ENCODE measurements at regions not wholly inside any gene's neighbourhood (a gene's known extent, or its start where the extent isn't known, plus 50 kb on each side); places are given as distances from the start of the nearest gene placed in this dataset.

DNA sequence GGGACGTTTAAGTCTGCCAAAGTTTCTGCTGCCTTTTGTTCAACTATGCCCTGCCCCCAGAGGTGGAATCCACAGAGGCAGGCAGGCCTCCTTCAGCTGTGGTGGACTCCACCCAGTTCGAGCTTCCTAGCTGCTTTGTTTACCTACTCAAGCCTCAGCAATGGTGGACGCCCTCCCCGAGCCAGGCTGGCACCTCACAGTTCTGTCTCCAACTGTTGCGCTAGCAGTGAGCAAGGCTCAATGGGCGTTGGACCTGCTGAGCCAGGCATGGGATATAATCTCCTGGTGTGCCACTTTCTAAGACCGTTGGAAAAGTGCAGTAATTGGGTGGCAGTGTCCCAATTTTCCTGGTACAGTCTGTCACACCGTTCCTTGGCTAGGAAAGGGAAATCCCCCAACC lies 444.7 kb downstream of the FLRT2 start (continued):
- no peak for TF ChIP-seq ZNF592 (IDR thresholded peaks at IDR 0.05)
- TF ChIP-seq FOXK2 (IDR thresholded peaks at IDR 0.05) = no peak
- TF ChIP-seq NR2C2 (IDR thresholded peaks at IDR 0.05; ENCODE audit: borderline replicate concordance, control insufficient read depth, insufficient read length, low read depth) = no peak
- TF ChIP-seq IKZF1 (conservative IDR thresholded peaks at IDR 0.05) = no peak
- TF ChIP-seq, protein P1, sequence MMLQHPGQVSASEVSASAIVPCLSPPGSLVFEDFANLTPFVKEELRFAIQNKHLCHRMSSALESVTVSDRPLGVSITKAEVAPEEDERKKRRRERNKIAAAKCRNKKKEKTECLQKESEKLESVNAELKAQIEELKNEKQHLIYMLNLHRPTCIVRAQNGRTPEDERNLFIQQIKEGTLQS (IDR thresholded peaks at IDR 0.05; ENCODE audit: borderline replicate concordance, extremely low read depth, low read depth, low read length) = no peak

DNA sequence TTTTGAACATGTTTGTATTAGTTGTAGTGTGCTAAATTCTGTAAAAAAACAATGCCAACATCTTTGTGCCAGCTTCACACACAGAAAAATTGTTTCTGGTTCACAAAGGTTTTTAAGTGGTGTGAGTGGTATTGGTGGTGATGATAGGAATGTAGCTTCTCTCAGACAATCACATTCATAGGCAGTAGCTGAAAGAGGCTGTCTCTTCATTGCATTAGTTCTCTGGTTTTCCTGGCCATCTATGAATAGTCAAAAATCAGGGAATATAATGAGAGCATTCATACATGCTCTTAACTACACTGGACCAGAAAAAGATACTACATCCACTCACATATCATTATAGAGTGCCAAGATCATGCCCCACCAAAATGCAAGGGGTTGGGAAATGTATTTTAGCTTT lies 433.5 kb downstream of the FLRT2 start:
- ATAC-seq = no peak
- Histone ChIP-seq H3K79me2 (ENCODE audit: control insufficient read depth, insufficient read depth, low read length) (no peaks in the 10 kb centered on the region), H2AFZ (ENCODE audit: control insufficient read depth, low read depth, low read length) (no peak overlapping the region), H3K4me1 (ENCODE audit: control insufficient read depth, insufficient read depth, low read length) (no peaks in the 10 kb centered on the region), H3K36me3 (ENCODE audit: control insufficient read depth in 2 of 2, insufficient read depth in 2 of 2, low read length in 1 of 2) (no peaks in the 10 kb centered on the region), H3K27ac (ENCODE audit: control insufficient read depth, insufficient read depth) (no peak overlapping the region), H3K4me3 (no peak overlapping the region), H3K4me2 (ENCODE audit: control insufficient read depth, insufficient read depth) (no peak overlapping the region), H3K9me3 (replicated peaks; ENCODE audit: control insufficient read depth, insufficient read depth, low read length) (no peaks in the 10 kb centered on the region), H3K9ac (ENCODE audit: control insufficient read depth, insufficient read depth, low read length) (no peak overlapping the region), H3K27me3 (replicated peaks in 1 of 2; ENCODE audit: control insufficient read depth in 2 of 2, insufficient read depth in 2 of 2, low read length in 1 of 2) (no peaks in the 10 kb centered on the region), H4K20me1 (ENCODE audit: control insufficient read depth, insufficient read depth) (no peaks in the 10 kb centered on the region)
- ChIA-PET RAD21 (ENCODE audit: unreplicated experiment) (no interaction called here), POLR2A (interaction anchor here (0.7 kb wide), 1 partner anchor 42 kb away, joined by 3 read pairs; no protein-coding TSS in a partner anchor), SMC1A (ENCODE audit: uncharacterized antibody, unreplicated experiment) (interaction anchor here (1.1 to 4.8 kb wide), 2 partner anchors 10 to 13 kb away, joined by 3 to 24 read pairs; no protein-coding TSS in a partner anchor), CTCF (interaction anchor here (0.6 to 1.9 kb wide), 5 partner anchors 10 to 62 kb away, joined by 3 to 6 read pairs (median 4); no protein-coding TSS in a partner anchor)
- no peak for FAIRE-seq
- no peak for TF ChIP-seq NKRF (conservative IDR thresholded peaks at IDR 0.05)
- TF ChIP-seq JUND (IDR thresholded peaks at IDR 0.05; ENCODE audit: low read depth, low read length) = no peak
- TF ChIP-seq TCF3 (IDR thresholded peaks at IDR 0.05; ENCODE audit: borderline replicate concordance, insufficient read depth, low read depth, low read length) = no peak
- TF ChIP-seq, protein P2, sequence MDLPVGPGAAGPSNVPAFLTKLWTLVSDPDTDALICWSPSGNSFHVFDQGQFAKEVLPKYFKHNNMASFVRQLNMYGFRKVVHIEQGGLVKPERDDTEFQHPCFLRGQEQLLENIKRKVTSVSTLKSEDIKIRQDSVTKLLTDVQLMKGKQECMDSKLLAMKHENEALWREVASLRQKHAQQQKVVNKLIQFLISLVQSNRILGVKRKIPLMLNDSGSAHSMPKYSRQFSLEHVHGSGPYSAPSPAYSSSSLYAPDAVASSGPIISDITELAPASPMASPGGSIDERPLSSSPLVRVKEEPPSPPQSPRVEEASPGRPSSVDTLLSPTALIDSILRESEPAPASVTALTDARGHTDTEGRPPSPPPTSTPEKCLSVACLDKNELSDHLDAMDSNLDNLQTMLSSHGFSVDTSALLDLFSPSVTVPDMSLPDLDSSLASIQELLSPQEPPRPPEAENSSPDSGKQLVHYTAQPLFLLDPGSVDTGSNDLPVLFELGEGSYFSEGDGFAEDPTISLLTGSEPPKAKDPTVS (IDR thresholded peaks at IDR 0.05; ENCODE audit: low read depth, low read length) = no peak
- no peak for TF ChIP-seq CREM (IDR thresholded peaks at IDR 0.05; ENCODE audit: low read depth)
- no peak for TF ChIP-seq EGR1 (IDR thresholded peaks at IDR 0.05; ENCODE audit: borderline replicate concordance in 1 of 2, low read depth in 2 of 2, low read length in 2 of 2)
- TF ChIP-seq RAD51 (IDR thresholded peaks at IDR 0.05) = no peak
- no peak for TF ChIP-seq SIX5 (IDR thresholded peaks at IDR 0.05; ENCODE audit: low read depth, low read length, severe bottlenecking)
- no peak for TF ChIP-seq SPI1 (IDR thresholded peaks at IDR 0.05; ENCODE audit: borderline replicate concordance, insufficient read depth, low read depth, low read length)
- no peak for TF ChIP-seq RUNX3 (IDR thresholded peaks at IDR 0.05; ENCODE audit: low read length)
- intact Hi-C loops (cut with micrococcal nuclease; ENCODE audit: unreplicated experiment) (no loop called here), in situ Hi-C loops (cut with MboI) (no loop called here)
- DNase-seq (ENCODE audit: low read depth, low spot score) = no peak
- BruUV-seq (replicated peaks) = no TSS peak
